Esophagus squamous epithelium (tissue), 4 donors: ENCODE measurements at regions not wholly inside any gene's neighbourhood (a gene's known extent, or its start where the extent isn't known, plus 50 kb on each side); places are given as distances from the start of the nearest gene placed in this dataset.

Source experiments
- CTCF ChIP-seq, 6 experiments: fragments of 450-650 bp in 4 of 6; fragments of 200-600 bp in 2 of 6; sonication (generic) in 2 of 6; IDR thresholded peaks; one replicate each; pipeline ENCODE4 v1.5.1; 2016 to 2019; ENCODE audit warnings: antibody characterized with exemption in 6 of 6, mild to moderate bottlenecking in 4 of 6, moderate library complexity in 4 of 6
- POLR2A ChIP-seq, 4 donors: fragments of 450-650 bp; IDR thresholded peaks; one replicate each; pipeline ENCODE4 v1.6.1; 2017; ENCODE audit warnings: antibody characterized with exemption in 4 of 4, mild to moderate bottlenecking in 4 of 4, moderate library complexity in 3 of 4

GRCh38 chr9:107067739-107068416 lies 204.9 kb downstream of the ZNF462 start:
- TF ChIP-seq CTCF (IDR thresholded peaks at IDR 0.05) (no peak), POLR2A (IDR thresholded peaks at IDR 0.05) (no peak)
